HG02973 (cell line): ENCODE measurements at regions not wholly inside any gene's neighbourhood (a gene's known extent, or its start where the extent isn't known, plus 50 kb on each side); places are given as distances from the start of the nearest gene placed in this dataset.

Experiments used
- ATAC-seq: cut with Tn5 transposase; IDR thresholded peaks from one replicate; pipeline ENCODE4 v1.9.1; 2021; ENCODE audit warnings: moderate library complexity; ENCODE audit not compliant: unreplicated experiment

DNA sequence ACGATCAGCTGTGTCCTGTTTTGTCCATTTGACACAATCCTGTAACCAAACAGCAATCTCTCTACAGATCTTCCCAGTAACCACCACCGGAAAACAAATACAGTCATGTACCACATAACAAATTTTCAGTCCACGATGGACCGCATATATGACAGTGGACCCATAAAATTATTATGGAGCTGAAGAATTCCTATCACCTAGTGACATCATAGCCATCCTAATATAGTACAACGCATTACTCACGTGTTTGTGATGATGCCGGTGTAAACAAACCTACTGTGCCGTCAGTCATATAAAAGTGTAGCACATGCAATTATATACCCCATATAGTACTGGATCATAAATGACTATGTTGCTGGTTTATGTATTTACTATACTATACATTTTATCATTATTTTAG is 133.7 kb upstream of the EDNRA start:
- no peak for ATAC-seq

DNA sequence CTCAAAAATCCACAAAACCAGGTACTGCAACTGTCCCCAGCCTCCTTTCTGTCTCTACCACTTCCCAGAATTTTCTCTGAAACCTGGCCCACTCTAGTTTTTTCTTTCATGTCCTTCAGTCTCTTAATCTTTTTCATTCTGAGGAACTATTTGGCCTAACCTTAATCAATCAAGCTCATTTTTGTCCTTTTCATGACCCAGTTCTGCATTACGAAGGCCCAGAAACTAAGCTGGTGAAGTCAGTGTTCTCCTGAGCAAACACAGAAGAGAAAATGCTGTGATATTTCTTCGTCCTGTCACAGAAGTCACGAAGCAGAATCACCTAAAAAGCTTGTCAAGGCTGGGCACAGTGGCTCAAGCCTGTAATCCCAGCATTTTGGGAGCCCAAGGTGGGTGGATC is 131.7 kb upstream of the EDNRA start:
- ATAC-seq = no peak

DNA sequence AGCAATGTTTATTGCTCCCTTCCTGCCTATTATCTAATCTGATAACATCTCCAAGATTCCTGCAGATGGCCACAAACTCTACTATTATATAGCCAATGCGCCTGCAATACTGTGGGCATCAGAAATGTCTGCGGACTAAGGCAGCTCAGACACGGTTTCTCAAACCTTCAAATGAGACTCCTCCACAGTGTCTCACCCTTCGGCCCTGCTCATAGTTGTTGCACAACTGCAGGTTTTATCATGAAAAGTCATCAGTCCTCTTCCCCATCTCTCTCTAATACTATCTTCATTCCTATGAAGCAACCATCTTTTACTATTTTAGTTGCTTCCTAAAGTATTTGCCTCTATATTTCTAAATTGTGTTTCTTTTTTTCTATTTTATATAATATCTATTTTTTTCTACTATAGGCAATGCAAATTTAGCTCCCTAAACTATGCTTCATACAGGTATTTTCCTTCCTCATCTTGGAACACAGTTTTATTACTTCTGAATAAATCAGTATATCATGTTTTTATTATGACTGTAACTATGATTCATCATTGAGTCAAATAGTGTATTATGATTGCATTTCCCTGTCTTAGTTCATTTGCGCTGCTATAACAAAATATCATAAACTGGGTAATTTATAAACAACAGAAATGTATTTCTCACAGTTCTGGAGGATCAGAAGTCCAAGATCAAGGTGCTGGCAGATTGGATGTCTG is 129.7 kb upstream of the EDNRA start:
- no peak for ATAC-seq

DNA sequence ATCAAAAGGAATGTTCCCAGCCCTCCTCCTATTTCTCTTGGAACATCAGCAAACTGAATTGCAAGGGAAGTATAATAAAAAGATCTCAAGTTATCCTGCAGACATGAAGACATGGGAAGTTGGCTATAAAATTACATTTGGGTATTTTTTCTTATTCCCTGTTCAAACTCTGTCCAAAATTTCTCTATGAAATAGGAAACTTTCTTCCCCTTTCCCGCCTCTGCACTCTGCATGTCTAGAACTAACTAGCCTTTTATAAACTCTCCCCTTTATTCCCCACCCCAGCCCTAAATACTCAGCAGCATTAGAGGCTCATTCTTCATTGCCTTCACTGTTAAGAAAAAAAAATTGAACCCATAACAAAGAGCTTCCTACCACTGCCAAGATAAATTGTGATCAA is 126.7 kb upstream of the EDNRA start:
- no peak for ATAC-seq

DNA sequence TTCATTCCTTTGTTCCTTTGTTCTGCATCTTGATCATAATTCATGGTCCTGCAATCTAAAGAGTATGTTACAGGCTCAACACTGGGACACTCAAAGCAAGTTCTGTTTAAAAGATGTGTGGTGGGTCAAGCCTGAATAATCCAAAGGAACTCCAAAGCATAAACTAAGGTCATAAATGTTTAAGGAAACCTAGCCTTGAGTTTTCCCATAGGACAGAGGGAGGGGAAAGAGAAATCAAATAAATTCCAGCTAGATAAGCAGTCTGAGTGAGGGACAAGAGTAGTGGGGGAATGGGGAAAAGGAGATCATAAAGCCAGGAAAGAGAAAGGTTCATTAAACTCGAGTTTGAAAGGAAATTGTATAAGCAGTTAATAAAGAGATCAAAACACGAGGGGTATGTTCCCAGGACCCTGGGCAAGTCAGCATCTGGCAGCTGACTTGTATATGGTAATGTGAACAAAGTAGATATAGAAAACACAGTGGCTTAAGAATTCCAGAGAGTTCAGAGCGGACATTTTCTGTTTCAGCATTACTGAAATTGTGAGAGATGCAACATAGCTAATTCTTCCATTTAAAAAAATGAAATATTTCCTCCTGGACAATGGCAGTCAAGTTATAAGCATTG is 125.8 kb upstream of the EDNRA start:
- no peak for ATAC-seq

DNA sequence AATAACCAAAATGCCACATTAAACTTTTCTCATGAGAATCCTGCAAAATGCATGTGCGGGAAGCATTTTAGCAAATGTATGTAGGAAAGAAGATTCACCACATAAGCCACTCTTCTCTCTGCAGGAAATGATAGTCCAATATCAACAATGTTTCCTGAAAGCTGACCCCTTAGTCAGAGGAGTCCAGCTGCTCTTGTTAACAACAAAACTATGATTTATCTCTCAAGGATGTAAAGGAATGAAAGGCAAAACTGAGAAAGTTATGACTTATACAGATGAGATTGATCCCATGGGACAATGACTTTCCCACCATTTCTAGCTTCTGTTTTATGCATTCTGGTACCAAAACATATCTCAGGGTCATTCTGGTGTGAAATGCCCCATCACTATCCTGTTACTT is 125.0 kb upstream of the EDNRA start:
- no peak for ATAC-seq

DNA sequence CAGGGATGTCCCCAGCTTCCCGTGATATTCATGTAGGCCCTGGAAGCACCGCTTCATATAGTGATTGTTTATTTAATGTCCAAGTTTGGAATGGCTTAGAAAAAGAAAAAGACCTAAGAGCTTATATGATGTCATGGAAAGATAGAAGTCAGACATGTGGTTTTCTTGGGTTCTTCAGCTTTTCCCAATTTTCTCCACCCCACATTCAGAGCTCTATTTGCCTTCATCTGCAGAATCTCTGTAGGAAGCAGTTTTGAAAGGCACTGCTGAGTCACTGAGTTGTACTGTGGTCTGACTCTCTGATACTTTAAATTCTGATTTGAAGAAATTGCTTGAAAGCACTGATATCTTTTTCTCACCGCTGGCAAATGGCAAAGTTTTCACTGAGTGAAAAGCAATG is 120.6 kb upstream of the EDNRA start:
- ATAC-seq = no peak

DNA sequence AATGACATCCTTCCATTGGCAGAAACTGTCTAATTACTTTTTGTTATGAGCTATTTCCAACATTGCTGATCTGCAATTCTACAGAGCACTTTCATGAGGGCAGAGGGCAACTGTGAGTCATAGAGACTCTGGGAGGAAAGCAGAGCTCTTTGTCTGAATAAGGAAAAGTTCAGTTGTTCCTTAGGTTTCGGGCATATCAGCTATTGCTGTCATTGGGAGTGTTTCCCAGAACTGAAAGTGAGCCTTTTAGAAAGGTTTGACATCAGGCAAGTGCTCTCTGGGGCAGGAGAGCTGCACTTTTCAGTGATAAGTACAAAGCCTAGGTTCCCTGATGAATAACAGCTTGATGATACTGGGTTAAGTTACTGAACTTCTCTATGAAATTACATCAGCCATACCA is 119.2 kb upstream of the EDNRA start:
- no peak for ATAC-seq

DNA sequence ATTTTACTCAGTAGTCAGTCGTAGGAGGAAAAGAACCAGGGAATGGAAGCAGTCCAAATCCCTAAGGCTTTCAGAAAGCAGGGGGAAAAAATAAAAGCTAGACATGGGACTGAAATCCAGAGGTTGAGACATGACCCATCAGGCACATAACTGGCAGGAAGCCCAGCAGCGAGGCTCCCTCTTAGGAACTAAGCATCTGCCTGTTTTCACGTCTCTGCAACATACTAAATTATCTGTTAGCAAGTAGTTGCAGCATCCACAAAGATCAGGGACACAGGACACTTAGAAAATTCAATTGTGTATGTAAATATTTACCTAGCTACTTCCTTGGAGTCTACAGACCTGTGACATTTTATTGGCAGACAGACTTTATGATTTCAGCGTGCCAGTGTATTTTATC is 118.0 kb upstream of the EDNRA start:
- no peak for ATAC-seq

DNA sequence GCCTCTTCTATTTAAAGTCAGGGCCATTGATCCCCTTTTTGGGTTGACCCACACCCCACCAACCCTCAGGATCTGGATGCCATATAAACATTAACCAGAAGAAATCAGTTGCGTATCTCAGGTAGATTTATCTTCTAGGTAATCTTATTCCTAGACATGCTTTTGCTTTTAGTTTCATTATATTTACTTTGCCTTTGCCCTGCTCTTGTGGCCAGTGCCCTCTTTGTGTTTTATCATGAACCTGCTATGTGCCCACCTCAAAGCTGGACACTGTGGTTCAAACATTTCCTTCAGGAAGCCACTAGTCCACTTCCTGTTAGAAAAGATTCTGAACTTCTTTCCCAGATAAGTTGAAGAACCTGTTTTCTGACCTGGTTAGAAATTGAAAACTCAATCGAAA is 117.4 kb upstream of the EDNRA start:
- ATAC-seq = no peak

DNA sequence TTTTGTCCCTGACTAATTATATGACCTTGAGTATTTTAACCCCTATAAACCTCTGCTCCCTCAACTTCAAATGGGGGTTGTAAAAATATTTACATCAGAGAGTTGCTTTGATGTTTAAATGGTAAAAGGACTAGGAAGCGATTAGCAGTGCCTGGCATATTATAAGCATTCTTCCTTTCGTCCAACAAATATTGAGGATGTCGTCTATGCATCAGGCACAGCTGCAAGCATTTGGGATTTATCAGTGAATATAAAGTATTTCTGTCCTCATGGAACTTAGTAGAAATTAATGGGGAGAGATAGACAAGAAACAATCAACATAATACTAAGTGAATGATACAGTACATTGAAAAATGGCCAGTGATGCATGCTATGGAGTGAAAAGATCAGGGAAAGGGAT is 115.5 kb upstream of the EDNRA start:
- no peak for ATAC-seq

DNA sequence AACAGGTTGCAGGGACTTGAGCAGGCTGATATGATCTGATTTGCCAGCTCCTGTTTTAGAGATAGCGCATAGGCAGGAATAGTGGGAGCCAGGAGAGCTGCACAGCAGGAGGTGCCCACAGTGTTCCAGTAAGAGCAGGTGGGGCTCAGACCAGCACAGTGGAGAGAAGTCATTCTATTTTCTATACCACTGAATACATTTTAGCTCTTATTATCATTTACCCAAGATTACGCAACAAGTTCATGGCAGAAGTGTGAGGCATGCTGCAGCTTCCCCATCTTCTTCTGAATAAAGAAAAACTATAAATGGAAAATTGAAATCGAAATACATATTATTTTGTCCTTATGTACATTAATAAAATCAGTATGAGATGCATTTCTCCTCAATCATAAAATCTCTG is 114.7 kb upstream of the EDNRA start:
- no peak for ATAC-seq

DNA sequence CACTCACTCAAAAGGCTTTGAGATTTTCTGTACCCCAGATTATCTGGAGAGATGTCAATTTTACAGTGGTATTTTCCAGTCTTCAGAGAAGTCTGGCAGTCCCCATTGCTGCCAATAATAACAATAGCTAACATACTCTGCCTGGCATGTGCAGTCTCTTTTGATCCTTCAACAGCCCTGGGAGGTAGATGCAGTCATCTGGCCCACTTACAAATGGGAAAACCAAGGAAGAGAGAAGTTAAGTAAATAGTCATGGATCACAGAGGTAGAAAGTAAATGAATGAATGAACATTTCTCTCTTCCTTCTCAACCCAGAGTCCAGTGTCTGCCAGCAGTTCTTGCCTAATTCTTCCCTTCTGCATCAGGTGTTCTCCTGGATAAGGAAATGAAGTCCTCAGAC is 113.0 kb upstream of the EDNRA start:
- no peak for ATAC-seq

DNA sequence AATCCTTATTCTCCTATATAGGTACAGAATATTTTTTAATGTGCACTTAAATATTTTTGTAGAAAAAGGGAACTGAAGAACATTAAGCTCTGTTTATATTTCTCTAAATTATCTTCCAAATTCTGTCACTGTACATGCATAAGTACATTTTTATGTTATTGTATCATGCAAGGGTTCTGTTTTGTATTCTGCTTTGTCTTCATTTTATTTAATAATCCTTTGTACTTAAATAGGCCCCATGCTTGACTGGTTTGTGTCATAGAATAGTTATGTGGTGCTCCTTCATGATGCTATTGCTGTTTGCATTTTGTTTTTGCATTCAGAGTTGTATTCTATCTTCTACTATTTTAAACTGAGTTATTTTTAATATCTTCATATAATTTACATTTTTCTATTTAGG is 111.9 kb upstream of the EDNRA start:
- no peak for ATAC-seq

DNA sequence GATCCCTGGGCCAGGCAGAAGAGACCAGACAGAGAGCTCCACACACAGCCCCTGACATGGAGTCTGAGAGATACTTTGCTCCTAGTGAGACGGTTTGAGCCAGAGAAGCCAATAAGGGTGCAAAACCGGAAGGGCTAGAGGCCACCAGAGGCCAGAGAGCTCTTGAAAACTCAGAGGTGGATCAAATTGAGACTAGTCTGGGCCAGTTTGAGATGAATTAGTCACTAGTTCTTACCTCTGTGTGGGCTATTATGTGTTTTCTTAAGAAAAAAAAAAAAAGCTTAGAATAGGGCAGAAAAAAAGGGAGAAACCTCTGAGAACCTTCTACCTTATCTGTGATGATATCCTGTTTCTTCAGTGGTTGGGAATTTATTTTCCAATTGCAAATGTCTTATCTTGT is 110.4 kb upstream of the EDNRA start:
- no peak for ATAC-seq

DNA sequence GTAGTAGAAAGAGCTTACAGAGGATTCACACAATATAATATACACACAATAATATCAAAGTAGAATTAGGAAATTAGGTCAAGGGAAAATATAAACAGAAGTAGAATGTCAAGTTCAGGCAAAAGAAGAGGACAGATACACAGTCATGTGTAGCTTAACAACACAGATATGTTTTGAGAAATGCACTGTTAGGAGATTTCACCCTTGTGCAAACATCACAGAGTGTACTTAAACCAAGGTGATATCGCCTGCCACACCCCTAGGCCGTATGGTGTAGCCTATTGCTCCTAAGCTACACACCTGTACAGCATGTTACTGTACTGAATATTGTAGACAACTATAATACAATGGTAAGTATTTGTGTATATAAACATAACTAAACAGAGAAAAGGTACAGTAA is 110.0 kb upstream of the EDNRA start:
- no peak for ATAC-seq

DNA sequence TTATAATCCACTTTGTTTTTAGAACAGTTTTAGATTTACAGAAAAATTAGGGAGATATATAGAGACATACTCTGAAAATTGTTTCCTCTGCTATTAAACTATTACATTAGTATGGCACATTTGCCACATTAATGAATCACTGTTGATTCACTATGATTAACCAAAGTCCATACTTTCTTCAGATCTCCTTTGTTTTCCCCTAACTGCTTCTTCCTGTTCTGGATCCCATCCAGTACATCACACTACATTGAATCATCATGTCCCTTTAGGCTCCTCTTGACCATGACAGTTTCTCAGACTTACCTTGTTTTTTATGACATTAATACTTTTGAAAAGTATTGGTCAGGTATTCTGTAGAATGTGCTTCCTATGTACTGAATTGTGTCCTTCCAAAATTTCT is 109.2 kb upstream of the EDNRA start:
- ATAC-seq = no peak

DNA sequence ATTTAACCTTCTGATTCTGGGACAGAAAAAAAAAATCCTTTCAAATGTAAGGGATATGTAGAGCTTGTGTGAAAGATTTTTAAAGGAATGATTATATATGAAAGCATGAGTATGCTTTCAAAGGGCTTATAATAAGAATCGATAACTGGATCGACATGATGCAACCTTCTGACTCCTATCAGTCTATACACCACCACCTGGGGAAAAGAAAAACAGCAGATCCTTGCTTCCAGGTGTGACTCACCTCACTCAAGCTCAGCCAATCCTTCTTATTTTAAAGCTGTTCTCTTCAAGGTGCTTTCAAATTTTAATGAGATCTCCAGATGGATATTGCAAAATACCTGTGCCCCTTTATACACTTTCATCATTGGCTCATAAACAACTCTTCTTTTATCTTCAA is 102.1 kb upstream of the EDNRA start:
- no peak for ATAC-seq

DNA sequence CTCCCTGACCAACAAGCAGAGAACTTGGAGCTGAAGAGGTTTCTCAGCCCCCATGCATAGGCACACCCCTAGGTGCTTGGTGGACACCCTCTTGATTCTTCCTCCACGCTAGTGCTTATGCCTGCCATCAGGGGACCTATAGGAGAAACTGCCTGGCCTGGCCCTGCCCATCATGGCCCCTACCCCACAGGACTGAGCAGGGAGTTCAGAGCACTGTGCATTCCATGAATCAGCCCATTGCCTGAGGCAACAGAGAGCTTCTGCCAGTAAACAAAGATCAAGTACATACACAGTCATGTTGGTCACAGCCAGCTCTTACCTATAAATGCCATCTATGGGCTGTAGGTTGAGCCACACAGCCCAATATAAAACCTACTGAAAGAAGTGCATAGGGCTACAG is 99.1 kb upstream of the EDNRA start:
- no peak for ATAC-seq

DNA sequence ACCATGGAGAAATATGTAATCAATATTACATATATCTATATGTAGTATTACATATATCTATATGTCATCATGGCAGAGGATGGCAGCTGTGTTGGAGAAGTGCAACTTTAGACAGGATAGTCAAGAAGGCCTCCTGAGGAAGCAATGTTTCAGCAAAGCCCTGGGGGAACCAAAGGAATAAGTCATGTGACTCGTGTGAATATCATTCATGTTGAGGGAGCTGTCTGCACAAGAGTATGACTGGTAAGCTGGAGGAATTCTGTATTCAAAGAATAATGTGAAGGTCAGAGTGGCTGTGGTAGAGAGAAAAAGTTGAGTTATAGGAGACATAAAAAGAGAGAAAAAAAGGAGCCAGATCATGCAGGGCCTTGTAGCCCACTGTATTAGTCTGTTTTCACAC is 92.9 kb upstream of the EDNRA start:
- ATAC-seq = no peak

DNA sequence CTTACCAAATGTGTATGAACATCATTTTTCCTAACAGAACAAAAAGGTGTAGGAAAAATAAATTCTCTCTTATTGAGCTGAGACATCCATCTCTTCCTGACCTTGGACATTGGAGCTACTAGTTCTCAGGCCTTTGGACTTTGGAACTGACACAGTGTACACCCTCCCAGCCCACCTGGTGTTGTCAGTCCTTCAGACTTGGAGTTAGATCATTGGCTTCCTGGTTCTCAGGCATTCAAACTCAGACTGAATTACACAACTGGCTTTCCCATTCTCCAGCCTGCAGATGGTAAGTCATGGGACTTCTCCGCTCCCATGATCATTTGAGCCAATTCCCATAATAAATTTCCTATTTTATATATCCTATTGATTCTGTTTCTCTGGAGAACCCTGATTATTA is 84.8 kb upstream of the EDNRA start:
- ATAC-seq = no peak

DNA sequence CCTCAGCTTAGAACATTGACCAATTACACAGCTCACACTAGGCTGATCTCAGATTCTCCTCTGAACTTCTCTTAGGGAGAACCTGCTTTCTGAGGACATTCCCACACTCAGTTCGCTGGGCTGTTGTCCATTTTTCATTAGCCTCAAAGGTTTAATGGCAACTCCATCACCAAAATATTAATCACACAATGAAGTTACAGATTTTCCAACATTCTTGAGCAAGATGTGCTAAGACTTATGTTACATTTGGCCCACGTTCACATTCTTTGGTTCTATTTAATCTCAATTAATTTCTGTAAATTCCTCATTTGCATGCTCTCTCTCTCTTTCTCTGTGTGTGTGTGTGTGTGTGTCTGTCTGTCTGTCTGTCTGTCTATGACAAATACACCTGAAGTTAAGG is 82.3 kb upstream of the EDNRA start:
- no peak for ATAC-seq

DNA sequence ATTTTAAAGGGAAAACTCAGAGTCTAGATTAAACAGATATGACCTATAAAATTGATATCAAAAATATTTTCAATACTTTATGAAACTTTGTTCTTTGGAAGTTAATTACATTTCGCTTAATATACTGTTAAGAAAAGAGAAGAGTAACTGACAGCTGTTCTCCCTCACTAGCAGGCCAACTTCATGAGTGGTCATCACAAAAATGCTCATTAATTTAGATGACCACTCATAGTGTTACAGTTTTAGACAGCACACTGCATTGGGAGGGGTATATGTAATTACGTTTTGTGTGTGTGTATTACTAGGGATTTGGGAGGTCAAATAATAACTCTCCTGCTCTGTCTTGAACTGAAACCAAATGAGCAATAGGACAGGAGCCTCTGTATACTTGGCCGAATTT is 80.2 kb upstream of the EDNRA start:
- ATAC-seq = no peak
